ENCODE measurements at regions not wholly inside any gene's neighbourhood (a gene's known extent, or its start where the extent isn't known, plus 50 kb on each side); places are given as distances from the start of the nearest gene placed in this dataset.

DNA sequence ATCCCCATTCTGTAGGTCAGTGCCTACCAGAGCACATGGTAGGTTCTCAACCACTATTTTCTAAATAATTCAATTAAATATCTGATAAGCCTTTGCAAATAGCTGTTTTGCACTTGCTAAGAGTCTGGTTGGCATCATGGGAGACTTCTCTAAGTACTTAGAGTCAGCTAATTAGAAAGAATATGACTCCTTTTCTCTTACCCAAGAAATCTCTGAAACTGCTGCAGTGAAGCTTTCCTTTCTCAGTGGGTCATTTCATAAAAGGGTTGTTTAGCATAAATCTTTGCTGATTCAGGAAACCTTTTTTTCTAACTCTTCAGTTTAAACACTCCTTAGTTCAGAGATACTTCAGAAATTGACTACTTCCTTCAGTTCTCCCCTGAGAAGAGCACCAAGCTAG is 438.9 kb downstream of the ADRA2A start:
- Histone ChIP-seq H2AFZ (ENCODE audit: low read depth, low read length) (no peak overlapping the region), H3K4me2 (ENCODE audit: insufficient read depth, low read length) (no peak overlapping the region), H3K4me3 (replicated peaks in 1 of 3; ENCODE audit: insufficient read depth in 1 of 3, low read depth in 1 of 3, low read length in 3 of 3) (no peak overlapping the region), H3K4me1 (ENCODE audit: control insufficient read depth, extremely low read depth, insufficient read depth, low read length) (no peaks in the 10 kb centered on the region), H3K27me3 (ENCODE audit: control insufficient read depth in 2 of 2, insufficient read depth in 2 of 2, low read length in 2 of 2) (no peaks in the 10 kb centered on the region), H3K9me1 (replicated peaks; ENCODE audit: control insufficient read depth, extremely low read depth, insufficient read depth, low read length) (no peaks in the 10 kb centered on the region), H3K9me3 (replicated peaks; ENCODE audit: control insufficient read depth, insufficient read depth, low read length) (peaks cover 3% of the 10 kb centered on the region), H3K27ac (ENCODE audit: insufficient read depth, low read depth, low read length) (no peak overlapping the region), H3K79me2 (ENCODE audit: control insufficient read depth, insufficient read depth, low read length) (no peaks in the 10 kb centered on the region), H4K20me1 (replicated peaks; ENCODE audit: control insufficient read depth, extremely low read depth, insufficient read depth, low read length) (no peaks in the 10 kb centered on the region), H3K9ac (replicated peaks; ENCODE audit: extremely low read depth, insufficient read depth, low read length) (no peak overlapping the region), H3K36me3 (ENCODE audit: control insufficient read depth in 2 of 2, extremely low read depth in 1 of 2, insufficient read depth in 2 of 2, low read length in 2 of 2) (no peaks in the 10 kb centered on the region)
- DNase-seq (ENCODE audit: low read depth, low spot score) (no peak), FAIRE-seq (no peak)
- TF ChIP-seq FOS (IDR thresholded peaks at IDR 0.05; ENCODE audit: borderline replicate concordance, insufficient read depth, low read length) (no peak), JUN (IDR thresholded peaks at IDR 0.05; ENCODE audit: borderline replicate concordance, insufficient read depth, insufficient read length, low read depth) (no peak), MYC (IDR thresholded peaks at IDR 0.05; ENCODE audit: low read depth, low read length) (no peak), POLR2AphosphoS5 (IDR thresholded peaks at IDR 0.05; ENCODE audit: insufficient read depth, low read depth, low read length) (no peak), POLR2A (IDR thresholded peaks at IDR 0.05; ENCODE audit: low read depth, low read length) (no peak), EZH2 (IDR thresholded peaks at IDR 0.05; ENCODE audit: borderline replicate concordance, low read depth, low read length, severe bottlenecking) (no peak), GATA2 (IDR thresholded peaks at IDR 0.05; ENCODE audit: insufficient read depth, insufficient read length, low read depth, low read length) (no peak)
- TF ChIP-seq, protein P1, sequence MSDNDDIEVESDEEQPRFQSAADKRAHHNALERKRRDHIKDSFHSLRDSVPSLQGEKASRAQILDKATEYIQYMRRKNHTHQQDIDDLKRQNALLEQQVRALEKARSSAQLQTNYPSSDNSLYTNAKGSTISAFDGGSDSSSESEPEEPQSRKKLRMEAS (IDR thresholded peaks at IDR 0.05; ENCODE audit: insufficient read depth, insufficient read length): no peak
- TF ChIP-seq, protein P2, sequence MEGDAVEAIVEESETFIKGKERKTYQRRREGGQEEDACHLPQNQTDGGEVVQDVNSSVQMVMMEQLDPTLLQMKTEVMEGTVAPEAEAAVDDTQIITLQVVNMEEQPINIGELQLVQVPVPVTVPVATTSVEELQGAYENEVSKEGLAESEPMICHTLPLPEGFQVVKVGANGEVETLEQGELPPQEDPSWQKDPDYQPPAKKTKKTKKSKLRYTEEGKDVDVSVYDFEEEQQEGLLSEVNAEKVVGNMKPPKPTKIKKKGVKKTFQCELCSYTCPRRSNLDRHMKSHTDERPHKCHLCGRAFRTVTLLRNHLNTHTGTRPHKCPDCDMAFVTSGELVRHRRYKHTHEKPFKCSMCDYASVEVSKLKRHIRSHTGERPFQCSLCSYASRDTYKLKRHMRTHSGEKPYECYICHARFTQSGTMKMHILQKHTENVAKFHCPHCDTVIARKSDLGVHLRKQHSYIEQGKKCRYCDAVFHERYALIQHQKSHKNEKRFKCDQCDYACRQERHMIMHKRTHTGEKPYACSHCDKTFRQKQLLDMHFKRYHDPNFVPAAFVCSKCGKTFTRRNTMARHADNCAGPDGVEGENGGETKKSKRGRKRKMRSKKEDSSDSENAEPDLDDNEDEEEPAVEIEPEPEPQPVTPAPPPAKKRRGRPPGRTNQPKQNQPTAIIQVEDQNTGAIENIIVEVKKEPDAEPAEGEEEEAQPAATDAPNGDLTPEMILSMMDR (IDR thresholded peaks at IDR 0.05; ENCODE audit: extremely low read depth in 1 of 2, insufficient read depth in 1 of 2, low read depth in 1 of 2, low read length in 2 of 2): no peak
- dilution Hi-C loops (cut with MboI; ENCODE audit: extremely low pct_ligation_motif_present, low sequenced_read_pairs) (no loop called here), intact Hi-C loops (cut with micrococcal nuclease) (no loop called here)
- ChIA-PET POLR2A (no interaction called here), CTCF (no interaction called here)
- no TSS peak for BruUV-seq (replicated peaks)

All from endothelial cell of umbilical vein (primary cell).